GM23338 (cell line): ENCODE measurements at regions not wholly inside any gene's neighbourhood (a gene's known extent, or its start where the extent isn't known, plus 50 kb on each side); places are given as distances from the start of the nearest gene placed in this dataset.

ENCODE experiments used
- ATAC-seq: fragments of 200-7000 bp; cut with Tn5 transposase; 3 replicates; pipeline ENCODE4 v1.9.1; 2020
- DNase-seq: peaks from one replicate; pipeline ENCODE4 v3.0.0-alpha.2; 2015; ENCODE audit warnings: low spot score
- H2AFZ ChIP-seq: fragments of 200-600 bp; sonication (generic); 2 replicates; pipeline ENCODE4 v1.8.0; 2016; ENCODE audit warnings: antibody characterized with exemption, mild to moderate bottlenecking, moderate library complexity
- H3F3A ChIP-seq: fragments of 200-600 bp; sonication (generic); replicated peaks from 2 replicates; pipeline ENCODE4 v1.8.0; 2017; ENCODE audit warnings: antibody characterized with exemption, mixed run types, low read depth
- H3K27ac ChIP-seq: fragments of 200-600 bp; sonication (generic); 2 replicates; pipeline ENCODE4 v1.6.1; 2016; ENCODE audit warnings: low read depth
- H3K27me3 ChIP-seq: fragments of 200-600 bp; sonication (generic); 2 replicates; pipeline ENCODE4 v1.8.0; 2016; ENCODE audit warnings: mild to moderate bottlenecking, mixed run types, moderate library complexity; ENCODE audit not compliant: insufficient read depth
- H3K36me3 ChIP-seq: fragments of 200-600 bp; sonication (generic); 2 replicates; pipeline ENCODE4 v1.8.0; 2016; ENCODE audit warnings: mild to moderate bottlenecking; ENCODE audit not compliant: insufficient read depth
- H3K4me1 ChIP-seq: fragments of 200-600 bp; sonication (generic); 2 replicates; pipeline ENCODE4 v1.8.0; 2016; ENCODE audit warnings: mild to moderate bottlenecking, moderate library complexity; ENCODE audit not compliant: insufficient read depth
- H3K4me2 ChIP-seq: fragments of 200-600 bp; sonication (generic); 2 replicates; pipeline ENCODE4 v1.7.1; 2017; ENCODE audit warnings: mixed run types
- H3K4me3 ChIP-seq: fragments of 200-600 bp; sonication (generic); 2 replicates; pipeline ENCODE4 v1.6.1; 2016; ENCODE audit warnings: mixed run types
- H3K79me2 ChIP-seq: fragments of 200-600 bp; sonication (generic); replicated peaks from 2 replicates; pipeline ENCODE4 v1.8.0; 2017; ENCODE audit warnings: mild to moderate bottlenecking; ENCODE audit not compliant: insufficient read depth
- H3K9me2 ChIP-seq: fragments of 200-600 bp; sonication (generic); 2 replicates; pipeline ENCODE4 v1.8.0; 2017; ENCODE audit not compliant: insufficient read depth
- H4K20me1 ChIP-seq: fragments of 200-600 bp; sonication (generic); replicated peaks from 2 replicates; pipeline ENCODE4 v1.8.0; 2017; ENCODE audit warnings: mild to moderate bottlenecking; ENCODE audit not compliant: insufficient read depth
- H3K27ac Mint-ChIP-seq: 2 replicates; pipeline ENCODE4 v1.8.0; 2020; ENCODE audit warnings: inconsistent platforms, mild to moderate bottlenecking, moderate library complexity, mixed read lengths
- H3K27me3 Mint-ChIP-seq: 3 replicates; pipeline ENCODE4 v1.8.0; 2022; ENCODE audit warnings: low read depth, mild to moderate bottlenecking, moderate library complexity, mixed read lengths, inconsistent platforms; ENCODE audit not compliant: insufficient read depth, poor library complexity
- H3K36me3 Mint-ChIP-seq: 3 replicates; pipeline ENCODE4 v1.8.0; 2021; ENCODE audit warnings: low read depth, mild to moderate bottlenecking, inconsistent platforms, moderate library complexity, mixed read lengths
- H3K4me1 Mint-ChIP-seq: 3 replicates; pipeline ENCODE4 v1.8.0; 2020; ENCODE audit warnings: mild to moderate bottlenecking, inconsistent platforms, mixed read lengths
- H3K4me3 Mint-ChIP-seq: 3 replicates; pipeline ENCODE4 v1.8.0; 2021; ENCODE audit warnings: moderate library complexity, mild to moderate bottlenecking, inconsistent platforms, mixed read lengths
- H3K9me3 Mint-ChIP-seq: 3 replicates; pipeline ENCODE4 v1.8.0; 2020; ENCODE audit warnings: moderate library complexity, mild to moderate bottlenecking, inconsistent platforms, mixed read lengths
- CREB1 ChIP-seq: fragments of 250-450 bp; sonication (Bioruptor Pico); IDR thresholded peaks from 2 replicates; pipeline ENCODE4 v1.5.0; 2020; ENCODE audit warnings: low read depth, mild to moderate bottlenecking, moderate library complexity
- EZH2 ChIP-seq: fragments of 200-600 bp; sonication (generic); IDR thresholded peaks from one replicate; pipeline ENCODE4 v1.8.0; 2017; ENCODE audit warnings: antibody characterized with exemption, mild to moderate bottlenecking, low read depth; ENCODE audit not compliant: unreplicated experiment
- JUNB ChIP-seq: IDR thresholded peaks from one replicate; pipeline ENCODE4 v1.6.1; 2016; ENCODE audit warnings: antibody characterized with exemption; ENCODE audit not compliant: unreplicated experiment
- NANOG ChIP-seq: IDR thresholded peaks from 2 replicates; pipeline ENCODE4 v1.6.1; 2016; ENCODE audit warnings: antibody characterized with exemption, borderline replicate concordance
- POLR2AphosphoS5 ChIP-seq: IDR thresholded peaks from 2 replicates; pipeline ENCODE4 v1.6.1; 2016; ENCODE audit warnings: antibody characterized with exemption, low read depth
- STAT1 ChIP-seq: IDR thresholded peaks from one replicate; pipeline ENCODE4 v1.6.1; 2016; ENCODE audit warnings: antibody characterized with exemption; ENCODE audit not compliant: unreplicated experiment
- ZNF331 ChIP-seq: fragments of 250-450 bp; sonication (Bioruptor Pico); IDR thresholded peaks from 2 replicates; pipeline ENCODE4 v1.5.0; 2020; ENCODE audit warnings: low read depth, mild to moderate bottlenecking, moderate library complexity
- ZNF462 ChIP-seq: fragments of 250-450 bp; sonication (Bioruptor Pico); IDR thresholded peaks from 2 replicates; pipeline ENCODE4 v1.5.0; 2020; ENCODE audit warnings: mild to moderate bottlenecking, moderate library complexity
- TF ChIP-seq, protein P1 (sequence below), 2 experiments: fragments of 200-600 bp in 1 of 2; sonication (generic) in 1 of 2; conservative IDR thresholded peaks; 2 replicates each; pipeline versions ENCODE4 v1.5.1 to v1.6.1; 2016 to 2017; ENCODE audit warnings: antibody characterized with exemption in 2 of 2, low read depth in 2 of 2, mild to moderate bottlenecking in 2 of 2, moderate library complexity in 1 of 2
- TF ChIP-seq, protein P2 (sequence below): IDR thresholded peaks from 2 replicates; pipeline ENCODE4 v1.6.1; 2016; ENCODE audit warnings: antibody characterized with exemption
- TF ChIP-seq, protein P3 (sequence below): IDR thresholded peaks from one replicate; pipeline ENCODE4 v1.6.1; 2018; ENCODE audit warnings: antibody characterized with exemption; ENCODE audit not compliant: unreplicated experiment

DNA sequence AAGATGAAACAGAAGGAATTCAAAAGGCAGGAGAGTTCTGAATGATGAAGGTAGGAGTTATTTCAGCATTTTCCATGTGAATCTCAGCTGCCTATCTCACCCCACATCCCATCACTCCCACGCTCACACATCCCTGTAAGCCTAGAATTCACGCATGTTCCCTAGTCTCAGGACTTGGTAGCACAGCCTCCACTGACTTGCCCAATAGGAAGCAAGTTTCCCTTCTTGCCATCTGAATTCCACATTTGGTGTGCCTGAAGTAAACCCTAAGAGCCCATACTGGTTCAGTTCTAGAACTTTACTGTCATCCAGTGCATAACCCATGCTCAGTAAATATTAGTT lies 56.6 kb downstream of the STYXL2 start (continued):
- TF ChIP-seq NANOG (no peak), ZNF331 (CRISPR knock-in tag) (no peak), CREB1 (no peak), POLR2AphosphoS5 (no peak), JUNB (no peak)
- TF ChIP-seq, protein P1, sequence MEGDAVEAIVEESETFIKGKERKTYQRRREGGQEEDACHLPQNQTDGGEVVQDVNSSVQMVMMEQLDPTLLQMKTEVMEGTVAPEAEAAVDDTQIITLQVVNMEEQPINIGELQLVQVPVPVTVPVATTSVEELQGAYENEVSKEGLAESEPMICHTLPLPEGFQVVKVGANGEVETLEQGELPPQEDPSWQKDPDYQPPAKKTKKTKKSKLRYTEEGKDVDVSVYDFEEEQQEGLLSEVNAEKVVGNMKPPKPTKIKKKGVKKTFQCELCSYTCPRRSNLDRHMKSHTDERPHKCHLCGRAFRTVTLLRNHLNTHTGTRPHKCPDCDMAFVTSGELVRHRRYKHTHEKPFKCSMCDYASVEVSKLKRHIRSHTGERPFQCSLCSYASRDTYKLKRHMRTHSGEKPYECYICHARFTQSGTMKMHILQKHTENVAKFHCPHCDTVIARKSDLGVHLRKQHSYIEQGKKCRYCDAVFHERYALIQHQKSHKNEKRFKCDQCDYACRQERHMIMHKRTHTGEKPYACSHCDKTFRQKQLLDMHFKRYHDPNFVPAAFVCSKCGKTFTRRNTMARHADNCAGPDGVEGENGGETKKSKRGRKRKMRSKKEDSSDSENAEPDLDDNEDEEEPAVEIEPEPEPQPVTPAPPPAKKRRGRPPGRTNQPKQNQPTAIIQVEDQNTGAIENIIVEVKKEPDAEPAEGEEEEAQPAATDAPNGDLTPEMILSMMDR (conservative IDR thresholded peaks at IDR 0.05; ENCODE audit: low read depth in 2 of 2), result no peak
- TF ChIP-seq, protein P2, sequence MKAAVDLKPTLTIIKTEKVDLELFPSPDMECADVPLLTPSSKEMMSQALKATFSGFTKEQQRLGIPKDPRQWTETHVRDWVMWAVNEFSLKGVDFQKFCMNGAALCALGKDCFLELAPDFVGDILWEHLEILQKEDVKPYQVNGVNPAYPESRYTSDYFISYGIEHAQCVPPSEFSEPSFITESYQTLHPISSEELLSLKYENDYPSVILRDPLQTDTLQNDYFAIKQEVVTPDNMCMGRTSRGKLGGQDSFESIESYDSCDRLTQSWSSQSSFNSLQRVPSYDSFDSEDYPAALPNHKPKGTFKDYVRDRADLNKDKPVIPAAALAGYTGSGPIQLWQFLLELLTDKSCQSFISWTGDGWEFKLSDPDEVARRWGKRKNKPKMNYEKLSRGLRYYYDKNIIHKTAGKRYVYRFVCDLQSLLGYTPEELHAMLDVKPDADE, result no peak

GRCh38 chr1:167152192-167152876 lies 58.5 kb downstream of the STYXL2 start:
- no peak for ATAC-seq
- Histone ChIP-seq H3K27ac (no peak overlapping the region), H2AFZ (peak overlapping the region; percentile 72), H3F3A (no peaks in the 10 kb centered on the region), H3K9me2 (peaks cover 7% of the 10 kb centered on the region; the same call in 1 of the 2 replicates), H3K27me3 (no peaks in the 10 kb centered on the region), H3K36me3 (no peaks in the 10 kb centered on the region), H3K79me2 (no peaks in the 10 kb centered on the region), H4K20me1 (no peaks in the 10 kb centered on the region), H3K4me2 (no peak overlapping the region), H3K4me3 (no peak overlapping the region), H3K4me1 (peaks cover 5% of the 10 kb centered on the region; the same call in 1 of the 2 replicates)
- Mint-ChIP-seq H3K4me1 (peaks cover 30% of the 10 kb centered on the region), H3K36me3 (peaks cover 7% of the 10 kb centered on the region; the same call in 2 of the 3 replicates), H3K27me3 (peaks cover 3% of the 10 kb centered on the region), H3K27ac (peak overlapping the region; percentile 78), H3K9me3 (peaks cover 6% of the 10 kb centered on the region; the same call in 2 of the 3 replicates), H3K4me3 (no peak overlapping the region)
- DNase-seq, result peak; percentile 8
- TF ChIP-seq ZNF462 (CRISPR knock-in tag) (no peak), STAT1 (no peak), POLR2AphosphoS5 (no peak), NANOG (no peak), EZH2 (no peak), JUNB (no peak)
- TF ChIP-seq, protein P3, sequence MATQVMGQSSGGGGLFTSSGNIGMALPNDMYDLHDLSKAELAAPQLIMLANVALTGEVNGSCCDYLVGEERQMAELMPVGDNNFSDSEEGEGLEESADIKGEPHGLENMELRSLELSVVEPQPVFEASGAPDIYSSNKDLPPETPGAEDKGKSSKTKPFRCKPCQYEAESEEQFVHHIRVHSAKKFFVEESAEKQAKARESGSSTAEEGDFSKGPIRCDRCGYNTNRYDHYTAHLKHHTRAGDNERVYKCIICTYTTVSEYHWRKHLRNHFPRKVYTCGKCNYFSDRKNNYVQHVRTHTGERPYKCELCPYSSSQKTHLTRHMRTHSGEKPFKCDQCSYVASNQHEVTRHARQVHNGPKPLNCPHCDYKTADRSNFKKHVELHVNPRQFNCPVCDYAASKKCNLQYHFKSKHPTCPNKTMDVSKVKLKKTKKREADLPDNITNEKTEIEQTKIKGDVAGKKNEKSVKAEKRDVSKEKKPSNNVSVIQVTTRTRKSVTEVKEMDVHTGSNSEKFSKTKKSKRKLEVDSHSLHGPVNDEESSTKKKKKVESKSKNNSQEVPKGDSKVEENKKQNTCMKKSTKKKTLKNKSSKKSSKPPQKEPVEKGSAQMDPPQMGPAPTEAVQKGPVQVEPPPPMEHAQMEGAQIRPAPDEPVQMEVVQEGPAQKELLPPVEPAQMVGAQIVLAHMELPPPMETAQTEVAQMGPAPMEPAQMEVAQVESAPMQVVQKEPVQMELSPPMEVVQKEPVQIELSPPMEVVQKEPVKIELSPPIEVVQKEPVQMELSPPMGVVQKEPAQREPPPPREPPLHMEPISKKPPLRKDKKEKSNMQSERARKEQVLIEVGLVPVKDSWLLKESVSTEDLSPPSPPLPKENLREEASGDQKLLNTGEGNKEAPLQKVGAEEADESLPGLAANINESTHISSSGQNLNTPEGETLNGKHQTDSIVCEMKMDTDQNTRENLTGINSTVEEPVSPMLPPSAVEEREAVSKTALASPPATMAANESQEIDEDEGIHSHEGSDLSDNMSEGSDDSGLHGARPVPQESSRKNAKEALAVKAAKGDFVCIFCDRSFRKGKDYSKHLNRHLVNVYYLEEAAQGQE, result no peak
